T-helper 2 cell treated with Interferon-gamma antibody and Interleukin-4, amounts not matched to agents 5 μg/mL and 100 μg/mL, for 36 hours (primary cell): ENCODE measurements at regions not wholly inside any gene's neighbourhood (a gene's known extent, or its start where the extent isn't known, plus 50 kb on each side); places are given as distances from the start of the nearest gene placed in this dataset.

Experiments
- DNase-seq: peaks from one replicate; pipeline ENCODE4 v3.0.0; 2021; ENCODE audit warnings: low spot score
- H3K27ac Mint-ChIP-seq: one replicate; pipeline ENCODE4 v1.8.0; 2021; ENCODE audit warnings: mild to moderate bottlenecking, mixed read lengths
- H3K27me3 Mint-ChIP-seq: one replicate; pipeline ENCODE4 v1.8.0; 2021; ENCODE audit warnings: low read depth, mixed read lengths
- H3K36me3 Mint-ChIP-seq: one replicate; pipeline ENCODE4 v1.8.0; 2021; ENCODE audit warnings: low read depth, mixed read lengths
- H3K4me1 Mint-ChIP-seq: one replicate; pipeline ENCODE4 v1.8.0; 2021; ENCODE audit warnings: low read depth, mixed read lengths
- H3K4me3 Mint-ChIP-seq: one replicate; pipeline ENCODE4 v1.8.0; 2022; ENCODE audit warnings: mild to moderate bottlenecking, moderate library complexity, mixed read lengths
- H3K9me3 Mint-ChIP-seq: one replicate; pipeline ENCODE4 v1.8.0; 2021; ENCODE audit warnings: mixed read lengths

DNA sequence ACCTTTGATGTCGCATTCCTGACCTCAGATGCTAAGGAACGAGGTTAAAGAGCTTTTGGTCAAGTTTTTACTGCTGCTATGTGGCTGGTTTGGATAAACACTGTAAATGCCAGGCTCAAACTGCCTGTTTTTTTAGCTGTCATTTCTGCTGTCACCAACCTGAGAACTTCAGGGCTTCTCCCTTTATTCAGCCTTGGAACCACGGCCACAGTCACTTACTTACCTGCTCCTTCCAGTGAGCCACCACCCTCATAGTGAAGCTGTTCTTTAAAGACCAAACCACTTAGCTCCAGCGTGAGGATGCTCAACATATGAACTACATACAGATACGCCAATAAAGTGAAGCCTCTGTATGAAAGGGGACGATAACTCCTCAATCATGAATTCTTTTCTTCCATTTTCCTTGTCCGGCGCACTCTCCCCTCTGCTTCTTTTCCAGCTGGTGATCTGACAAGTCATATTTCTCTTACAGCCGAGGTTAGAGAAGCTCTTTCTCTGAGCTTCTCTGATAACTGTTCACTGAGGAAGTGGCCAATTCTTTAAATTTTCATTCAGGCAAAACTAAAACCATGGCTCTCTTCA lies 152.8 kb upstream of the ANK2 start:
- Mint-ChIP-seq H3K4me1 (no peaks in the 10 kb centered on the region), H3K4me3 (no peak overlapping the region), H3K9me3 (no peaks in the 10 kb centered on the region), H3K27me3 (peaks cover 21% of the 10 kb centered on the region), H3K36me3 (no peaks in the 10 kb centered on the region), H3K27ac (no peak overlapping the region)
- no peak for DNase-seq

DNA sequence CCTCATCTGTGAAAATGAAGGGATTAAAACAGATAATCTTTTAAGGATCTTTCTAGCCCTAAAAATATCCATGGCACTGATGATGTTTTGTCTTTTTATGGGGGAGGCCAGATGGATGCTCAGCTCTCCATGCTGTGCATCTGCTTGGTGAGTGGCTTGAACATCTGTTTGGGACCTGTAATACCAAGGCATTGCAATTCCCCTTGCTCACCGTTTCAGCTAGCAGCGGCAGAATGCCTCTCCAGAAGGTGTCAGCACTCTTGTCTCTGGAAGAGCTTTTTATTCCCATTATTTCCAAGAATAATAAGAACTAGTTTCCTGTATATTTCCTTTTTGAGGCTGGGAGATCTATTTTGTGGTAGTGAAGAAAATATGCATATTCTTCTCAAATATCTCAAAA lies 151.9 kb upstream of the ANK2 start:
- Mint-ChIP-seq H3K9me3 (no peaks in the 10 kb centered on the region), H3K4me1 (no peaks in the 10 kb centered on the region), H3K36me3 (no peaks in the 10 kb centered on the region), H3K27ac (no peak overlapping the region), H3K27me3 (peaks cover 21% of the 10 kb centered on the region), H3K4me3 (no peak overlapping the region)
- no peak for DNase-seq

DNA sequence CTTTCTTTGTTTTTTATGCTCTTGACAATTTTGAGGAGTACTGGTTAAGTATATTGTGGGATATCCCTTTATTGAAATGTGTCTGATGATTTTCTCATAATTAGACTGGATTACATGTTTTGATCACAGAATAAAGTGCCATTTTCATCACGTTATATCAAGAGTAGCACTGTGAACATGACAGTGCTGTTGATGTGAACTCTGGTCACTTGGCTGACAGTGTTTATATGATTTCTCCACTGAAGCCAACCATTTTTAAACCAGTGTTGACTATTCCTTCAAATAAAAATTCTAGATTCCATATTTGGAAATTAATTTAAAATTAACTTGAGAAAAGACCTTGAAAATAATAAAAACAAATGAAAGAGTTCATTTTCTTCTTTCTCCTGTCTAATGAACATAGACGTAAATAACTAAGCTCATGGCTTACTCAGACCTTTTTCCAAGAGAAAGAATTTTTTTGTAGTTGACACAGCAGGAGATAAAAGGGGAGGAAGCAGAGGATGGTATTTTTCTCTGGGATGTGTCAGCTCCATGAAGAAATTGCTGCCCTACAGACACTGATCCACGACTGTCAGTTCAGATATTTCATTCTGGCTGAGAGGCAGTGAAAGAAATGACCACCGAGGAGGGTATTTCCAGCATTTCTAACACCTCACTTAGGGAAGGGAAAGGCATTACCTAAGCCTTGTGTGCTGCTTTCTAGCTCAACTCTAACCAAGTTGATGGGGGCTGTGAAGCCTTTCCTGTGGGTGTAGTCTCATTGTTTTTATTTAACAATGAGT lies 150.9 kb upstream of the ANK2 start:
- no peaks in the 10 kb centered on the region for H3K4me1 Mint-ChIP-seq
- peaks cover 21% of the 10 kb centered on the region for H3K27me3 Mint-ChIP-seq
- no peaks in the 10 kb centered on the region for H3K9me3 Mint-ChIP-seq
- no peaks in the 10 kb centered on the region for H3K36me3 Mint-ChIP-seq
- DNase-seq = no peak
- no peak overlapping the region for H3K4me3 Mint-ChIP-seq
- H3K27ac Mint-ChIP-seq = no peak overlapping the region

DNA sequence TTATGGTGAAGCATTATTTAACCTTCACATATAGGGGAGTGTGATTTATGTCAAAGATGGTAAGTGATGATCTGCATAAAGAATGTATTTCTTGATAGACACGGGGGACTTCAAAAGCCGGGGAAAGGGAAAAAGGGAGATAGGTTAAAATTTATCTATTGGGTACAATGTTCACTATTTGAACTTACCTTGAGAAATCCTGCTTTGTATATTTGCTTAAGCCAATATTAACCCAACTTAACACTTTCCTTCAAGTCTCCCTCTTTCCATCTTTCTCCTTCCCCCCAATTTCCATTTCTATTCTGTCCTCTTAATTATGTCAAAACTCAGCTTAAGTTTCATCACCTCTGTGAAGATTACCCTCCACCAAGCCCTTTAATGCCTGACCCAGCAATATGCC lies 149.0 kb upstream of the ANK2 start:
- Mint-ChIP-seq H3K9me3 (no peaks in the 10 kb centered on the region), H3K4me1 (no peaks in the 10 kb centered on the region), H3K36me3 (no peaks in the 10 kb centered on the region), H3K27ac (no peak overlapping the region), H3K27me3 (peaks cover 21% of the 10 kb centered on the region), H3K4me3 (no peak overlapping the region)
- DNase-seq = no peak

DNA sequence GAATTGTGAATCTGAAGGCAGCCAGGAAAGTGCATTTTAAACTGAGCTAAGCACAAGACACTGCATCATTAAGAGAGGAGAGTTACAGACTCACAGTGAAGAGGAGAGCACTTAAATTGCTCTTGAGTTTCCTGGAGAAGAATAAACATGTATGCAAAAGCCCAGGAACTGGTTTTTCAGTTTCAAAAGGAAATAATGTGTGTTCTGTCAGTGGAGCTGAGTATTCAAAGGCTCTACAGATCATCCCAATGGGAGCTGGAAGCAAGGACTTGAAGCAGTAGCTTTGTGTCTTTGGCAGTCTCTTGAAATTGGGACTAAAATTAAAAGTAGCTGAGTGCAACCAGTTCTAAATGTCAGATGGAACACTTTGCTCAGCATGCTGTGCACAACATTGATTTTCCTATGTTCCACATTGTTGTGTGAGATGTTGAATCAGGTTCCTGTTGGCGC lies 147.5 kb upstream of the ANK2 start:
- Mint-ChIP-seq H3K4me3 (no peak overlapping the region), H3K27ac (no peak overlapping the region), H3K36me3 (no peaks in the 10 kb centered on the region), H3K27me3 (peaks cover 10% of the 10 kb centered on the region), H3K4me1 (no peaks in the 10 kb centered on the region), H3K9me3 (no peaks in the 10 kb centered on the region)
- no peak for DNase-seq

DNA sequence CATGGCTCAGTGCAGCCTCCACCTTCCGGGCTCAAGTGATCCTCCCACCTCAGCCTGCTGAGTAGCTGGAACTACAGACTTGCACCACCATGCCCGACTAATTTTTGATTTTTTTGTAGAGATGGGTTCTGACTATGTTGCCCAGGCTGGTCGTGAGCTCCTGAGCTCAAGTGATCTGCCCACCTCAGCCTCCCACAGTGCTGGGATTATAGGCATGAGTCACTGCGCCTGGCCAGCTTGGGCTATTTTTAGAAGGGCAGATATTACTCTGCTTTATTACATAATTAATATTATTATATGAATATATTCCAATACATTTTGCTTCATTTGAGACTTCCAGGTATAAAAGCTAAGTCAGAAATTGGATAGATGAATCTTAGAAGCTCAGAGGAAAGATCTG lies 143.7 kb upstream of the ANK2 start:
- Mint-ChIP-seq H3K36me3 (no peaks in the 10 kb centered on the region), H3K9me3 (no peaks in the 10 kb centered on the region), H3K4me1 (peaks cover 3% of the 10 kb centered on the region), H3K27me3 (peaks cover 10% of the 10 kb centered on the region), H3K4me3 (no peak overlapping the region), H3K27ac (no peak overlapping the region)
- DNase-seq = no peak

DNA sequence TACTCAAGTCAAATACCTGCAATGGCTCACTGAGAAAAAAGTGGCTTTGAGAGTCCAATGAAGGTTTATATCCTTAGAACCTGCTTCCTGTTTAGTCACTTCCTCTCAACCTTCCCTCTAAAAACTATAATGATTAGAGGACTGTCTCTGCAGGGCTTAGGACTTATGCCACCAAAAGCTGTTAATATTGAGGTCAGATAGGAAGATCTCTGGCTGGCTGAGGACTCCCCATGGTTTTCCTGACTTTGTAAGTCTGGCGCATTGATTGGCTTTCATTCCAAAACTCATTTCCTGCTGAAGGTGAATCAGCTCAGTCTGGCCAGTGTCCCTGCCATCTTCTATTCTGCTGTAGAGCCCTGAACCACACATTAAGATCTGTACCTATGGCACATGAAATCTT lies 140.9 kb upstream of the ANK2 start:
- DNase-seq = no peak
- Mint-ChIP-seq H3K27me3 (peaks cover 10% of the 10 kb centered on the region), H3K9me3 (no peaks in the 10 kb centered on the region), H3K4me3 (no peak overlapping the region), H3K36me3 (no peaks in the 10 kb centered on the region), H3K4me1 (peaks cover 3% of the 10 kb centered on the region), H3K27ac (no peak overlapping the region)

DNA sequence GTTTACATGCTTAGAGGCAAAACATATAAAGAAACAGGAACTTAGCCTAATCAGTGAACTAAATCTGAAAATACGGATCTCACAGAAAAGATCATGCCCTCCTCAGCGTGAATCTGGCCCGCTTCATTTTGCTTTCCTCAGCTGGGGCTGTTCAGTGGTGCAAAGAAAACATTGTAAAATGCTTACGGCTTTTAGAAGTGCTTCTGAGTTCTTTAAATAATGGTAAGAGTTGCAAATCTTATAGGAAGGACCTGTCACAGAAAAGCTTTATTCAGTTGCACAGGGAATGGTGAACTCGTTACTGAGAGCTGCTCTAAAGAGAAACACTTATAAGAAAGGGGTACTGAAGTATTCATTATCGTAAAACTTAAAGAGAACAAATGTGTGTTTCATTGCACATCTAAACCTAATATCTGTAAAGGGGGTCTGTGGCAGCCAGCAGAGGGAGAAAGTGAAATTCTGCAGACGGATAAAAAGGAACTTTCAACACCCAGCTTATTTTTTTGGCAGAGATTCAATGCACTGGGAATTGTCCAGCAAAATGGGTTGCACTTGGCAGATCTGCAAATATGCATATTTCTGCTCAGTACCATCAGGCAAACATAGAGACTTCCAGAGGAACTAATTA lies 139.2 kb upstream of the ANK2 start:
- Mint-ChIP-seq H3K4me1 (peaks cover 3% of the 10 kb centered on the region), H3K27ac (no peak overlapping the region), H3K27me3 (peaks cover 10% of the 10 kb centered on the region), H3K36me3 (no peaks in the 10 kb centered on the region), H3K9me3 (no peaks in the 10 kb centered on the region), H3K4me3 (no peak overlapping the region)
- DNase-seq = no peak

DNA sequence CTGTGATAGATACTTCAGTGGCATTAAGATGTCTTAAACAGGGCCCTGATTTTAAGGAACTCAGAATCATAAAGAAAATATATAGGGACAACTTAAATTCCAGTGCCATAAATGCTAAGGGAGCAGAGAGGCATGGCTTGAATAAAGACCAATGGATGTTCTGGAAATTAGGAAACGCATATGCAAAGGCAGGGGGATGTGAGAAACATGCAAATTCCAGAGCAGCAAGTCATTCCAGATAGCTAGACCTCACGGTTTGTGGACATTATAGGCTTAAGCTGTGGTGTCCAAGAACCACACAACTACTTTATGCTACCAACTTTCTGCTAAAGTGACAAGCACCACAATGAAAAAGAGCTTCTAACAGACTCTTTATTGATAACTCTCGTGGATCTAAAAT lies 132.6 kb upstream of the ANK2 start:
- Mint-ChIP-seq H3K4me1 (no peaks in the 10 kb centered on the region), H3K9me3 (no peaks in the 10 kb centered on the region), H3K4me3 (no peak overlapping the region), H3K27me3 (no peaks in the 10 kb centered on the region), H3K36me3 (no peaks in the 10 kb centered on the region), H3K27ac (no peak overlapping the region)
- no peak for DNase-seq

DNA sequence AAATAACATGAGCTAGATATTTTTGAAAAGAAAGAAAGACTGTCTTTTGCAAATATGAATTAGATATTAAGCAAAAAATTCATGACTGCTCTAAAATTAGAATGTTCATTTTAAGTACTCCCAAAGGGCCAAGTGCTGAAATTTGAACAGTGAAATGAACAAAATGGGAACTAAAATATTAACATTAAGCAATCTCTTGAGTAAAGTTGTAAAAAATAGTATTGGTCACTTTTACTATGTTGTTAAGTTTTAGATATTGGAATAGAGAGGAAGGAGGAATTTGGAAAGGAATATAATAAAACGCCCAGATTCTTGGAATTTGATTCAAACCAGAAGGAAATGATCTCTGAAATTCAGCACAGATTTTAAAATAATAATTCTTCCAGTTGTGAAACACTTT lies 125.9 kb upstream of the ANK2 start:
- no peak overlapping the region for H3K27ac Mint-ChIP-seq
- no peaks in the 10 kb centered on the region for H3K36me3 Mint-ChIP-seq
- no peak overlapping the region for H3K4me3 Mint-ChIP-seq

DNA sequence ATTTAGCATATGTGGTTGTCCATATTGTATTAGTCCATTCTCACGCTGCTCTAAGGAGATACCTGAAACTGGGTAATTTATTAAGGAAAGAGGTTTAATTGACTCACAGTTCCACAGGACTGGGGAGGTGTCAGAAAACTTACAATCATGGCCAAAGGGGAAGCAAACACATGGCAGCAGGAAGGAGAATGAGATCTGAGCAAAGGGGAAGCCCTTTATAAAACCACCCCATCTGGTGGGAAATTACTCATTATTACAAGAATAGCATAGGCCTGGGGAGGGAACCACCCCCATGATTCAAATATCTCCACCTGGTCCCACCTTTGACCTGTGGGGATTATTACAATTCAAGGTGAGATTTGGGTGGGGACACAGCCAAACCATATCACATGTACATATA lies 122.6 kb upstream of the ANK2 start:
- Mint-ChIP-seq H3K9me3 (no peaks in the 10 kb centered on the region), H3K4me1 (no peaks in the 10 kb centered on the region), H3K36me3 (no peaks in the 10 kb centered on the region), H3K27me3 (peaks cover 6% of the 10 kb centered on the region), H3K27ac (no peak overlapping the region), H3K4me3 (no peak overlapping the region)
- no peak for DNase-seq

More for the DNA sequence above, 125.9 kb upstream of the ANK2 start:
- no peak for DNase-seq
- Mint-ChIP-seq H3K9me3 (no peaks in the 10 kb centered on the region), H3K4me1 (no peaks in the 10 kb centered on the region), H3K27me3 (peaks cover 2% of the 10 kb centered on the region)

DNA sequence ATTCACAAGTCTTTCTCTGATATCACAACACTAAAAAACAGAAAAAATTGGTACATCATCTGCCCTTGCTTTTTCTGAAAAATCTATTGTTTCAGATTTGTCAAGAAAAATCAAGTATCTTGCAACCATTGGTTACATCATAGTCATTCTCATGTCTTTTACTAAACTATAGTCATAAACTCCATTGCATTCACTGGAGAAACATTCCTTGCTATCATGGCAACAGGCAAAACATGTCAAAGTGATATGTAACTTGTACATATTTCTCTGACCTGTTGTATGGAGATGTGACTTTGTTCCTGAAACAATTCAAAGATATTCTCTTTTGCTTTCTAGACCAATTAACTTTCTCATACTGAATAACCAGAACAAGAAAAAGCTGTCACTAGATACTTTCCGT lies 121.9 kb upstream of the ANK2 start:
- Mint-ChIP-seq H3K27ac (no peak overlapping the region), H3K27me3 (peaks cover 6% of the 10 kb centered on the region), H3K36me3 (no peaks in the 10 kb centered on the region), H3K4me1 (no peaks in the 10 kb centered on the region), H3K4me3 (no peak overlapping the region), H3K9me3 (no peaks in the 10 kb centered on the region)
- no peak for DNase-seq

DNA sequence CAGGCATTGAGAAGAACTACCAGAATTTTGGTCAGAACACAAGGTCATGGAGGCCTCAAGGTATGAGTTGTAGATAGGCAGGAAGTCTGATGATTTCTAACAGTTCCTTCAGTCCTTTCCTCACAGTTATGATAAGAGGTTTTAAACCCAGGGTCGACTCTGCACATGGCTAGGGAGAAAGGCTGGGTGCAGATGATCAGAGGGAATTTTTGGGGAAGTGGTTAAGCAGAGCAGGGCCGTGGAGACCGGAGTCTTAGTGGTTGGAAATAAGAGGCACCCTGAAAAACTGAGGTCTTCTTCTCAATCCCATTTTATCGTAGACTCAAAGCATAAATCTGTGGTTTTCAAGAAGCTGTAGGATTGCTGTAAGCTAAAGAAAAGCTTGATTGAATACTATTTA lies 118.5 kb upstream of the ANK2 start:
- no peak overlapping the region for H3K27ac Mint-ChIP-seq

DNA sequence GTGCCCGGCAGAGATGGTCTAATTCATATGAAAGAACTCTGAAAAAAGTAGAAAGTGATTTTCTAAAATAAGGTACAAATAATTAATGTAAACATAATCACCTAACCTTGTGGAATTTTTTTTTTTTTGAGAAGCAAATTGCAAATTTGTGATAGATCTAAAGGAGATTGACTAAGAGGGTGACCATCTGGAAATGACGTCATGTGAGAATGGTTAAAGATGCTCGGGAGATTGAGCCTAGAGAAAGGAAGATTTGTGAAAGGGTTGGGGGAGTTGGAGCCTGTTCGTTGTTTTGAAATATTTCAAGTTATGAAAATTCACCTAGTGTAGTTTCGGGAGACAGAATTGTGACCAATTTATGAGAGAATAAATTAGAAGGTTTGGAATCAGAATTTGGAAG lies 115.7 kb upstream of the ANK2 start:
- H3K4me3 Mint-ChIP-seq = no peak overlapping the region
- no peaks in the 10 kb centered on the region for H3K9me3 Mint-ChIP-seq
- H3K27me3 Mint-ChIP-seq = peaks cover 4% of the 10 kb centered on the region
- H3K27ac Mint-ChIP-seq = no peak overlapping the region
- no peaks in the 10 kb centered on the region for H3K36me3 Mint-ChIP-seq
- DNase-seq = no peak
- H3K4me1 Mint-ChIP-seq = no peaks in the 10 kb centered on the region

More for the DNA sequence above, 118.5 kb upstream of the ANK2 start:
- Mint-ChIP-seq H3K27me3 (peaks cover 6% of the 10 kb centered on the region), H3K36me3 (no peaks in the 10 kb centered on the region), H3K4me1 (no peaks in the 10 kb centered on the region), H3K4me3 (no peak overlapping the region), H3K9me3 (no peaks in the 10 kb centered on the region)
- no peak for DNase-seq
